SK-N-SH (cell line): ENCODE measurements at regions not wholly inside any gene's neighbourhood (a gene's known extent, or its start where the extent isn't known, plus 50 kb on each side); places are given as distances from the start of the nearest gene placed in this dataset.

Source experiments
- EZH2phosphoT487 ChIP-seq: fragments of 200-600 bp; sonication (generic); IDR thresholded peaks from 2 replicates; pipeline ENCODE4 v1.6.1; 2017; ENCODE audit warnings: low read depth, mixed run types, mild to moderate bottlenecking, antibody characterized with exemption, moderate library complexity, borderline replicate concordance
- POLR2AphosphoS5 ChIP-seq: IDR thresholded peaks from 2 replicates; pipeline ENCODE4 v1.6.1; 2012; ENCODE audit warnings: low read depth, low read length
- RFX5 ChIP-seq: IDR thresholded peaks from 2 replicates; pipeline ENCODE4 v1.6.1; 2012; ENCODE audit warnings: mild to moderate bottlenecking, improper control_type of control experiment, low read length
- RXRA ChIP-seq: IDR thresholded peaks from 2 replicates; pipeline ENCODE4 v1.4.0; 2012; ENCODE audit warnings: low read depth, mild to moderate bottlenecking, borderline replicate concordance
- TCF12 ChIP-seq: IDR thresholded peaks from 2 replicates; pipeline ENCODE4 v1.4.0; 2012
- TF ChIP-seq, protein P1 (sequence below): fragments of 200-600 bp; sonication (generic); IDR thresholded peaks from 2 replicates; pipeline ENCODE4 v1.6.1; 2017; ENCODE audit warnings: antibody characterized with exemption, mild to moderate bottlenecking, moderate library complexity

- TF ChIP-seq, protein P1, sequence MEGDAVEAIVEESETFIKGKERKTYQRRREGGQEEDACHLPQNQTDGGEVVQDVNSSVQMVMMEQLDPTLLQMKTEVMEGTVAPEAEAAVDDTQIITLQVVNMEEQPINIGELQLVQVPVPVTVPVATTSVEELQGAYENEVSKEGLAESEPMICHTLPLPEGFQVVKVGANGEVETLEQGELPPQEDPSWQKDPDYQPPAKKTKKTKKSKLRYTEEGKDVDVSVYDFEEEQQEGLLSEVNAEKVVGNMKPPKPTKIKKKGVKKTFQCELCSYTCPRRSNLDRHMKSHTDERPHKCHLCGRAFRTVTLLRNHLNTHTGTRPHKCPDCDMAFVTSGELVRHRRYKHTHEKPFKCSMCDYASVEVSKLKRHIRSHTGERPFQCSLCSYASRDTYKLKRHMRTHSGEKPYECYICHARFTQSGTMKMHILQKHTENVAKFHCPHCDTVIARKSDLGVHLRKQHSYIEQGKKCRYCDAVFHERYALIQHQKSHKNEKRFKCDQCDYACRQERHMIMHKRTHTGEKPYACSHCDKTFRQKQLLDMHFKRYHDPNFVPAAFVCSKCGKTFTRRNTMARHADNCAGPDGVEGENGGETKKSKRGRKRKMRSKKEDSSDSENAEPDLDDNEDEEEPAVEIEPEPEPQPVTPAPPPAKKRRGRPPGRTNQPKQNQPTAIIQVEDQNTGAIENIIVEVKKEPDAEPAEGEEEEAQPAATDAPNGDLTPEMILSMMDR: no peak
- TF ChIP-seq EZH2phosphoT487: no peak
- TF ChIP-seq RXRA: no peak
- TF ChIP-seq TCF12: no peak
- no peak for TF ChIP-seq RFX5
- no peak for TF ChIP-seq POLR2AphosphoS5
Observed at GRCh38 chr10:100679327-100679726, 66.1 kb upstream of the PAX2 start.
